Loucy (cell line): ENCODE measurements at regions not wholly inside any gene's neighbourhood (a gene's known extent, or its start where the extent isn't known, plus 50 kb on each side); places are given as distances from the start of the nearest gene placed in this dataset.

ENCODE experiments used
- H2AFZ ChIP-seq: fragments of 200-600 bp; sonication (generic); 2 replicates; pipeline ENCODE4 v1.6.0; 2016; ENCODE audit warnings: antibody characterized with exemption, mild to moderate bottlenecking, low read length, moderate library complexity
- H3F3A ChIP-seq: fragments of 200-600 bp; 2 replicates; pipeline ENCODE4 v1.6.0; 2016; ENCODE audit warnings: antibody characterized with exemption, low read depth, mild to moderate bottlenecking
- H3K27me3 ChIP-seq: fragments of 200-600 bp; sonication (generic); 2 replicates; pipeline ENCODE4 v1.6.1; 2014; ENCODE audit warnings: low read length, mild to moderate bottlenecking; ENCODE audit not compliant: insufficient read depth, poor library complexity, severe bottlenecking
- H3K36me3 ChIP-seq: fragments of 200-600 bp; sonication (generic); 2 replicates; pipeline ENCODE4 v1.6.1; 2016; ENCODE audit warnings: low read length; ENCODE audit not compliant: insufficient read depth
- H3K4me1 ChIP-seq: fragments of 200-600 bp; sonication (generic); 2 replicates; pipeline ENCODE4 v1.5.1; 2014; ENCODE audit warnings: low read length, mild to moderate bottlenecking; ENCODE audit not compliant: insufficient read depth, poor library complexity, severe bottlenecking
- H3K4me2 ChIP-seq: fragments of 200-600 bp; sonication (generic); 2 replicates; pipeline ENCODE4 v1.6.0; 2014; ENCODE audit warnings: antibody characterized with exemption, low read length, low read depth, mild to moderate bottlenecking; ENCODE audit not compliant: poor library complexity, severe bottlenecking
- H3K4me3 ChIP-seq: fragments of 200-600 bp; sonication (generic); 2 replicates; pipeline ENCODE4 v1.5.1; 2014; ENCODE audit warnings: low read length, mild to moderate bottlenecking, mixed read lengths; ENCODE audit not compliant: poor library complexity, severe bottlenecking
- H3K79me2 ChIP-seq: fragments of 200-600 bp; sonication (generic); 2 replicates; pipeline ENCODE4 v1.6.1; 2014; ENCODE audit warnings: low read length; ENCODE audit not compliant: insufficient read depth
- H3K9ac ChIP-seq: fragments of 200-600 bp; sonication (generic); 2 replicates; pipeline ENCODE4 v1.6.0; 2014; ENCODE audit warnings: mild to moderate bottlenecking, low read depth, low read length, moderate library complexity; ENCODE audit not compliant: poor library complexity, severe bottlenecking
- H3K9me2 ChIP-seq: fragments of 200-600 bp; sonication (generic); replicated peaks from 2 replicates; pipeline ENCODE4 v1.6.1; 2016; ENCODE audit warnings: low read depth, low read length, mixed read lengths
- H3K9me3 ChIP-seq: fragments of 200-600 bp; sonication (generic); 2 replicates; pipeline ENCODE4 v1.6.1; 2014; ENCODE audit warnings: mild to moderate bottlenecking, antibody characterized with exemption, low read length, low read depth; ENCODE audit not compliant: insufficient read depth
- H4K20me1 ChIP-seq: fragments of 200-600 bp; sonication (generic); 2 replicates; pipeline ENCODE4 v1.6.0; 2014; ENCODE audit warnings: antibody characterized with exemption, low read length, mild to moderate bottlenecking; ENCODE audit not compliant: insufficient read depth, poor library complexity, severe bottlenecking
- CTCF ChIP-seq: fragments of 200-600 bp; sonication (generic); conservative IDR thresholded peaks from 2 replicates; pipeline ENCODE4 v1.5.1; 2014; ENCODE audit warnings: mild to moderate bottlenecking, antibody characterized with exemption, low read length
- EZH2phosphoT487 ChIP-seq: fragments of 200-600 bp; IDR thresholded peaks from 2 replicates; pipeline ENCODE4 v1.6.1; 2018; ENCODE audit warnings: antibody characterized with exemption, mild to moderate bottlenecking, moderate library complexity, borderline replicate concordance

- no peak for TF ChIP-seq EZH2phosphoT487
- TF ChIP-seq CTCF, result no peak
- Histone ChIP-seq H3K4me2 (no peak overlapping the region), H4K20me1 (no peaks in the 10 kb centered on the region), H3K9me3 (no peaks in the 10 kb centered on the region), H2AFZ (no peak overlapping the region), H3K27me3 (no peaks in the 10 kb centered on the region), H3K79me2 (no peaks in the 10 kb centered on the region), H3K4me3 (no peak overlapping the region), H3K4me1 (no peaks in the 10 kb centered on the region), H3K36me3 (no peaks in the 10 kb centered on the region), H3F3A (no peaks in the 10 kb centered on the region), H3K9ac (no peak overlapping the region), H3K9me2 (no peaks in the 10 kb centered on the region)
Measured at GRCh38 chr1:168782559-168783116, 53.6 kb upstream of the DPT start.

GRCh38 chr1:168783458-168784210, 54.6 kb upstream of the DPT start:
- Histone ChIP-seq H3K27me3 (no peaks in the 10 kb centered on the region), H3K9me3 (no peaks in the 10 kb centered on the region), H3K36me3 (no peaks in the 10 kb centered on the region), H3K79me2 (no peaks in the 10 kb centered on the region), H2AFZ (no peak overlapping the region), H3K9me2 (no peaks in the 10 kb centered on the region), H3K4me3 (no peak overlapping the region), H4K20me1 (no peaks in the 10 kb centered on the region), H3K4me1 (no peaks in the 10 kb centered on the region), H3K9ac (no peak overlapping the region), H3K4me2 (no peak overlapping the region), H3F3A (no peaks in the 10 kb centered on the region)
- TF ChIP-seq EZH2phosphoT487 (no peak), CTCF (no peak)

GRCh38 chr1:168786476-168787330, 57.7 kb upstream of the DPT start:
- Histone ChIP-seq H3K27me3 (no peaks in the 10 kb centered on the region), H3K79me2 (no peaks in the 10 kb centered on the region), H3K36me3 (no peaks in the 10 kb centered on the region), H3K4me2 (no peak overlapping the region), H3K9me3 (no peaks in the 10 kb centered on the region), H4K20me1 (no peaks in the 10 kb centered on the region), H2AFZ (peak overlapping the region; percentile 64; the same call in 1 of the 2 replicates), H3F3A (no peaks in the 10 kb centered on the region), H3K4me3 (no peak overlapping the region), H3K9ac (no peak overlapping the region), H3K9me2 (no peaks in the 10 kb centered on the region), H3K4me1 (no peaks in the 10 kb centered on the region)
- no peak for TF ChIP-seq CTCF
- no peak for TF ChIP-seq EZH2phosphoT487
